ENCODE measurements at regions not wholly inside any gene's neighbourhood (a gene's known extent, or its start where the extent isn't known, plus 50 kb on each side); places are given as distances from the start of the nearest gene placed in this dataset.
"Not testable (repeated sequence)": the region's sequence is repeated elsewhere in the genome, so short reads cannot be mapped to it uniquely, and the experiment has no call there.

GRCh38 chr3:95302044-95302443 lies 1239.2 kb downstream of the NSUN3 start:
- DNase-seq = no peak

GRCh38 chr3:95310560-95310959 lies 1247.7 kb downstream of the NSUN3 start:
- no peak for DNase-seq

GRCh38 chr3:95311272-95311671 lies 1248.4 kb downstream of the NSUN3 start:
- DNase-seq = no peak

- DNase-seq = no peak
These were observed 1249.8 kb downstream of the NSUN3 start for GRCh38 chr3:95312650-95313049.

- DNase-seq = no peak
These were observed 1257.1 kb downstream of the NSUN3 start for GRCh38 chr3:95319921-95320494.

- DNase-seq = no peak
These were observed 1264.6 kb downstream of the NSUN3 start for GRCh38 chr3:95327478-95327877.

- DNase-seq = no peak
These were observed 1271.0 kb downstream of the NSUN3 start for GRCh38 chr3:95333826-95334225.

- DNase-seq = no peak
These were observed 1271.6 kb downstream of the NSUN3 start for GRCh38 chr3:95334461-95334860.

GRCh38 chr3:95335517-95335916 lies 1272.7 kb downstream of the NSUN3 start:
- no peak for DNase-seq

GRCh38 chr3:95338446-95338845 lies 1275.6 kb downstream of the NSUN3 start:
- DNase-seq = no peak

GRCh38 chr3:95341314-95341713 lies 1278.5 kb downstream of the NSUN3 start:
- DNase-seq = no peak

- DNase-seq = no peak
These were observed 1280.4 kb downstream of the NSUN3 start for GRCh38 chr3:95343228-95343627.

- no peak for DNase-seq
These were observed 1280.9 kb downstream of the NSUN3 start for GRCh38 chr3:95343767-95344166.

GRCh38 chr3:95347936-95348335 lies 1285.1 kb downstream of the NSUN3 start:
- DNase-seq = not testable (repeated sequence)

GRCh38 chr3:95348879-95349278 lies 1286.0 kb downstream of the NSUN3 start:
- DNase-seq = no peak

- no peak for DNase-seq
These were observed 1287.2 kb downstream of the NSUN3 start for GRCh38 chr3:95350049-95350448.

- no peak for DNase-seq
These were observed 1288.3 kb downstream of the NSUN3 start for GRCh38 chr3:95351158-95351557.

- no peak for DNase-seq
These were observed 1289.6 kb downstream of the NSUN3 start for GRCh38 chr3:95352471-95352870.

GRCh38 chr3:95354489-95354888 lies 1291.6 kb downstream of the NSUN3 start:
- DNase-seq = no peak

GRCh38 chr3:95356764-95357501 lies 1294.1 kb downstream of the NSUN3 start:
- DNase-seq = no peak

GRCh38 chr3:95387242-95388021 lies 1324.6 kb downstream of the NSUN3 start:
- no peak for DNase-seq

- no peak for DNase-seq
These were observed 1327.0 kb downstream of the NSUN3 start for GRCh38 chr3:95389725-95390313.

GRCh38 chr3:95394286-95394685 lies 1331.4 kb downstream of the NSUN3 start:
- no peak for DNase-seq

- no peak for DNase-seq
These were observed 1336.7 kb downstream of the NSUN3 start for GRCh38 chr3:95399585-95399984.
